ENCODE measurements at regions not wholly inside any gene's neighbourhood (a gene's known extent, or its start where the extent isn't known, plus 50 kb on each side); places are given as distances from the start of the nearest gene placed in this dataset.

DNA sequence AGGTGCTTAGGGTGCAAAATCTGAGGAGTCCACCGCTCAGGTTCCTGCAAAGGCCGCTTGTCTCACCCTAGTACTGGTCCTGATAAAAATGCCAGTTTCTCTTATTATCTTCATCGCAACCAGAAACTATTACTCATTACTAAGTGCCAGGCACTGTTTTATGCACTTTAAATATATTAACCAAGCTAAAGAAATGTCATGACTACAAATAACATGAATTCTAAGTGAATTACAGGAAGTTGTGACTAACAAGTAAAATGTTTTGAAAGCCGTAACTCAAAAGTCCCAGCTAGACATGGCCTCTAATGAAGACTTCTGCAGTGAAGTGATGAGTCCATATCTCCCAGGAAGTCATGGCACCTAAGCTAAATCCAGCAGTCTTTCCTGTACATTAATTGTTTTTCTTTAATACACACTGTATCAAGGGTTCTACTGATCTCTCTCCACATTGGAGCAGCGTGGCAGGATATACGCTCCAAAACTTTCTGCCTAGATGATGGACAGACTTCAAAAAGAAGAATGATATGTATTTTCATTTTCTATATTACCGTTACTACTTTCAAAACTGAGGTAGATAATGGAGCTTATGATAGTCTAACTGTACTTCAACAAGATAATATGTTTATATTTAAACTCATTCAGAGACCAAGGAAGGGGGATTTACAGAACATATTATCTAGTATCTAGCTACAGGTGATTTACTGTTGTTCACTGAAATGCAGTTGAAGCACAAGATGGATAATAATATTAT is 117.3 kb upstream of the ARID2 start:
- H3K4me3 Mint-ChIP-seq: no peak overlapping the region
- H3K27me3 Mint-ChIP-seq: no peaks in the 10 kb centered on the region
- intact Hi-C loops (cut with micrococcal nuclease): no loop called here
- H3K9me3 Mint-ChIP-seq: no peaks in the 10 kb centered on the region
- H3K4me1 Mint-ChIP-seq (ENCODE audit: low read depth): peaks cover 13% of the 10 kb centered on the region
- no peaks in the 10 kb centered on the region for H3K36me3 Mint-ChIP-seq (ENCODE audit: low read depth)
- no peak overlapping the region for H3K27ac Mint-ChIP-seq

DNA sequence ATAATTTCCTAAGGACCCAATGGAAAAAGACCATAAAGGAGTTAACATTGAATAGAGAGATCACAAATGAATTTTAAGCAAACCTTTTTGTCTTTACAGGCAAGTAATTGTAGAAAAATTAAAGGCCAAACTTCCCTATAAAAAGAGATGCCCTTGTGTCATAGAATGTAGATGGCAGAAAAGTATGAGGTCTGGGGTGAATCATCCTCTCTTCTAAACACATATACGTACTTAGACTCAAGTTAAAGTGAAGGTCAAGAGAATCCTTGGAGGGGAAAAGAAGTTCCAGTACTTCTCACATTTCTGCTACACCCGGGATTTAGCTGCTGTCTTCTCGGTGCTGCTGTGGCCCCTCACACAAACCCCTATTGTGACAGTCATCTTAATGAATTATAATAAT is 116.2 kb upstream of the ARID2 start:
- H3K36me3 Mint-ChIP-seq (ENCODE audit: low read depth): no peaks in the 10 kb centered on the region
- intact Hi-C loops (cut with micrococcal nuclease): no loop called here
- H3K4me1 Mint-ChIP-seq (ENCODE audit: low read depth): peaks cover 13% of the 10 kb centered on the region
- H3K27ac Mint-ChIP-seq: no peak overlapping the region
- no peaks in the 10 kb centered on the region for H3K27me3 Mint-ChIP-seq
- no peaks in the 10 kb centered on the region for H3K9me3 Mint-ChIP-seq
- no peak overlapping the region for H3K4me3 Mint-ChIP-seq

DNA sequence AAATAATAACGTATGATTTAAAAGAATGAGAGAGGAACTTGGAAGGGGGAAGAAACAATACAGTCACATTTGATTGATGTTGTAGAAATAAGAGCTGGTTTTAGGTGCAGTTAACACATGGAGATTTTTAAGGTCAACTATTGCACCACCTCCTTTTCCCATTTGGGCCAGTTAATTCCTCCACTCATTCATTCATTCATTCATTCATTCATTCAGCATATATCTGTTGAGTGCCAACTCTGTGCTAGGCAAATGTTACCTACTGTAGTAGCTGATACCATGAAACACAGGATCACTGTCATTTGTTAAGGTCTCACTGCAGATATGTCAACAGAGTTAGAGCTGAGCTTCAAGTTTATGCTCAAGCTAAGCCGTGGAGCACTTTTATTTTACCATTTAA is 115.7 kb upstream of the ARID2 start:
- intact Hi-C loops (cut with micrococcal nuclease): no loop called here
- no peaks in the 10 kb centered on the region for H3K27me3 Mint-ChIP-seq
- H3K36me3 Mint-ChIP-seq (ENCODE audit: low read depth): no peaks in the 10 kb centered on the region
- no peaks in the 10 kb centered on the region for H3K9me3 Mint-ChIP-seq
- H3K4me3 Mint-ChIP-seq: no peak overlapping the region
- H3K4me1 Mint-ChIP-seq (ENCODE audit: low read depth): peaks cover 13% of the 10 kb centered on the region
- H3K27ac Mint-ChIP-seq: no peak overlapping the region

DNA sequence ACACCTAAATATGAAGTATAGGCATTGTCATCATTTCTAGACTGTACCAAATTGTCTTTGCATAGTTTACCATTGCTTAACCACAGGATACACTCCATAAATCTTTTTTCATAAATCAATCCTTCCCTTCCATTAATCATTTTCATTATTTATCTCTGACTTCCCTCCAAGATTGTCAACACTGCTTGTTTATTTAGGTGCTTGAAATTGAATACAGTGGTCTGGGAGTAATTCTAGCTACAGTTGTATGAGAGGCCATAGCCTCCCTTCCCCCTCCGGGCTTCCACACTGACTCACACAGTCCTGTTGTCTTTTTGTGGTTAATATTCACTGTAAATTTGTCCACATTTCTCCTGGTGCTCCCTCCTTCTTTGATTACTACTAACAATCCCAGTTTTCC is 114.2 kb upstream of the ARID2 start:
- Mint-ChIP-seq H3K36me3 (ENCODE audit: low read depth) (no peaks in the 10 kb centered on the region), H3K27ac (no peak overlapping the region), H3K4me3 (no peak overlapping the region), H3K9me3 (no peaks in the 10 kb centered on the region), H3K4me1 (ENCODE audit: low read depth) (peaks cover 13% of the 10 kb centered on the region), H3K27me3 (no peaks in the 10 kb centered on the region)
- intact Hi-C loops (cut with micrococcal nuclease): no loop called here

DNA sequence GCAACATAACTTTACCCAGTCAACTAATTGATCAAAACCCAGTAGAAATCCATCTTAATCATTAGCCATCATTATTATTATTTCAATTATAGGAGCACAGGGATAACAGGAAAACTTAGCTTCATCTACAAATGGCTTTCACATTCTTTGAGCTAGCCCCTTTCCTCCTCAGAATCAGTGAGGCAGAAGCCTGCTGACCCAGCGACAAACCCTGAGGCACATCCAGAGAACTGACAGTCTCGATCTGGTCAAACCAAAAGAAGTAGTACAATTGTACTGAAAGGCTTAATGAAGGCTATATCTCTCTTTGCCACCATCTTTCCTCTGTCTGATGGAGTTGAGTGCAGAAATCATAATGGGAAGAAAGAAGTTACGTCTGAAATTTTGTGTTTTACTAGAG is 109.8 kb upstream of the ARID2 start:
- Mint-ChIP-seq H3K27me3 (no peaks in the 10 kb centered on the region), H3K36me3 (ENCODE audit: low read depth) (no peaks in the 10 kb centered on the region)
- intact Hi-C loops (cut with micrococcal nuclease): no loop called here

DNA sequence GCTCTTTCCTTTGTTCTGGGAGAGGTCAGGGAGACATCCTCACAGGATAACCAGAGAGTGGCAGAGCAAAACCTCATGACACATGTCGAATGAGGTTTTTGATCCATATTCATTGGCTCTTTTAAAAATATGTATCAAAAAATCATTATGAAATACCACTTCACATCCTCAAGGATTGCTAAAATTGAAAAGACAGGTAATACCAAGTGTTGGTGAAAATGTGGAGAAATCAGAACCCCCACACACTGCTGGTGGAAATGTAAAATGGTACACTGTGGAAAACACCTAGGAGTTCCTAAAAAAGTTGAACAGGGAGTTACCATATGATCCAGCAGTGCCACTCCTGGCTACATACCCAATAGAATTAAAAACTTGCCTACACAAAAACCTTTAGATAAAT is 107.8 kb upstream of the ARID2 start:
- H3K9me3 Mint-ChIP-seq: no peaks in the 10 kb centered on the region
- H3K27me3 Mint-ChIP-seq: no peaks in the 10 kb centered on the region
- intact Hi-C loops (cut with micrococcal nuclease): no loop called here
- H3K4me1 Mint-ChIP-seq (ENCODE audit: low read depth): peaks cover 25% of the 10 kb centered on the region
- no peak overlapping the region for H3K4me3 Mint-ChIP-seq
- no peak overlapping the region for H3K27ac Mint-ChIP-seq
- no peaks in the 10 kb centered on the region for H3K36me3 Mint-ChIP-seq (ENCODE audit: low read depth)

More for the DNA sequence above, 109.8 kb upstream of the ARID2 start:
- H3K9me3 Mint-ChIP-seq: no peaks in the 10 kb centered on the region
- no peak overlapping the region for H3K4me3 Mint-ChIP-seq
- no peak overlapping the region for H3K27ac Mint-ChIP-seq
- peaks cover 29% of the 10 kb centered on the region for H3K4me1 Mint-ChIP-seq (ENCODE audit: low read depth)

DNA sequence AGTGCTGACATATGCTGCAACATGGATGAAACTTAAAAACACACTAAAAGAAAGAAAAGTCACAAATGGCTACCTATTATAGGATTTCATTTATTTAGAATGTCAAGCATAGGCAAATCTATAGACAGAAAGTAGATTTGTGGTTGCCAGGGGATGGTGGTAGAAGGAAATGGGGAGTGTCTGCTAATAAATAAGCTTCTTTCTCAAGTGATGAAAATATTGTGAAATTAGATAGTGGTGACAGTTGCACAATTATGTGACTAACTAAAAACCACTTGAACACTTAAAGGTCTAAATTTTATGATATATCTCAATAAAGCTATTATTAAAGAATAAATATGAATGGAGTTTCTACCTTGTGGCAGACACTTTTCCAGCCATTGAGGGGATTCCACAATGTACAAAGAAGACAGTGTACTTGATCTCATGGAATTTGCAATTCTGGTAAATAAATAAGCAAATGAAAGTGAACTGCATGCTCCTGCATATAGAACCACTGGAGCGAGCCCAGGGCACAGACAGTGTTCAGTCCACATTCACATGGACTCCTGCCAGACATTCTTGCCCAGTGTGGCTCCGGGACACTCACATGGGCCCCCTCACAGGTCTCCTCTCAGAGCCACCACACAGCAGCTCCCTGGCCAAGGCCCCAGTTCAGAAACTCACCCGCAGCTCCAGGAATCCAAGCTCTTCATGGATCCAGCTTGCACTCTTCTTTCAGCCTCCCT is 107.1 kb upstream of the ARID2 start:
- no peak overlapping the region for H3K27ac Mint-ChIP-seq
- H3K4me3 Mint-ChIP-seq: no peak overlapping the region
- H3K9me3 Mint-ChIP-seq: no peaks in the 10 kb centered on the region
- intact Hi-C loops (cut with micrococcal nuclease): no loop called here
- no peaks in the 10 kb centered on the region for H3K27me3 Mint-ChIP-seq
- H3K36me3 Mint-ChIP-seq (ENCODE audit: low read depth): no peaks in the 10 kb centered on the region
- H3K4me1 Mint-ChIP-seq (ENCODE audit: low read depth): peaks cover 30% of the 10 kb centered on the region

DNA sequence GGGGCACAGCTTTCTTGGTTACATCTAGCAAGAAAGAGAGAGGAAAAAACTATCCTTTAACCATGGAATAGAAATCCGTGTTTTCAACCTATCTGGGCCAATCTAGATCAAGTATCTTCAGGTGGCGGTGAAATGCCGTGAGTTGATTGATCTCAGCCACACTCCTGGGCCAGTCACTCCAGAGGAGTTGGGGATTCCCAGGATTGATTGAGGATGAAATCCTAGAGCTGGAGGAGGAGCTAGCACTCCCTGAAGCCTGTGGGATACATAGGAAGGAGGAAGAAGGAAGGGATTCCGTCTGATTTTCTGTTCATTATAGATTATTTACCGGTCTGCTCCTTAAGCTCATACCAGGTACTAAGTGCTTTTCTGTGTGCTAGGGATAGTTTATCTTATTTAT is 106.3 kb upstream of the ARID2 start:
- H3K36me3 Mint-ChIP-seq (ENCODE audit: low read depth): no peaks in the 10 kb centered on the region
- H3K27me3 Mint-ChIP-seq: no peaks in the 10 kb centered on the region
- H3K9me3 Mint-ChIP-seq: no peaks in the 10 kb centered on the region
- H3K4me3 Mint-ChIP-seq: no peak overlapping the region
- intact Hi-C loops (cut with micrococcal nuclease): no loop called here
- H3K27ac Mint-ChIP-seq: no peak overlapping the region
- H3K4me1 Mint-ChIP-seq (ENCODE audit: low read depth): peaks cover 30% of the 10 kb centered on the region

DNA sequence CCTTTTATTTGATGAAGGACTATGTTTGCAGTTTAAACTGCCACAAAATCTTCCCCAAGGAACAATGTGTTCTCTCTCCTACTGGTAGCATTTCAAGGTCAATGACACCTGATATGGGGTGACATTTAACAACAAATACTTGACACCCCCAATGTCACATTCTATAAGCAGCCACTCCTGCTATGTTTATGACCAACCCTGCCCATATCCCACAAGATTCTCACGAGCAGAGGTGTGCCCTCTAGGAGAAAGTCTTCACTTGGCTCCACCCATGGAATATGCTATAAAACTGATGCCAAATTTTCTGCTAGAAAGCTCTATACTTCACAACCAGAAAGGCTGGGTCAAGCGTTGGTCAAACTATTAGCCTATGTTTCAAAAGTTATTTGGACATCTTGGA is 105.6 kb upstream of the ARID2 start:
- Mint-ChIP-seq H3K27me3 (no peaks in the 10 kb centered on the region), H3K36me3 (ENCODE audit: low read depth) (no peaks in the 10 kb centered on the region), H3K27ac (no peak overlapping the region)

DNA sequence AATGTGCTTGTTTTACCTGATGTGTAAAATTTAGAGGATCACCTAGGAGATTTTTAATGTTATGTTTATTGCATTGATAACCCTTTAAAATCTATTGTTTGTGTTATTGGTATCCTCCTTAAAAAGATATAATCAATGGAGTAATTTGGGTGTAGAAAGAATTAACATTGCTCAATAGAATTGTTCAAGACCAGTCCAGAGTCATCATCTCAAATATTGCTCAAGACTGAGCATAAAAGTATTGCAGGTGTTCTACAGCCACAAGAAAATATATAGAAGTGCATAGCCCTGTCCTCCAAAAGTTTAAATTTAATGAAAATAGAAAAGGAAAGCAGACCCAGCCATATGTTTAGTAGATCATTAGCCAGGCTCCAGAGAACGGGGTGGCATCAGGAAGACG is 102.5 kb upstream of the ARID2 start:
- Mint-ChIP-seq H3K36me3 (ENCODE audit: low read depth) (no peaks in the 10 kb centered on the region), H3K9me3 (no peaks in the 10 kb centered on the region), H3K4me3 (no peak overlapping the region), H3K27ac (no peak overlapping the region), H3K4me1 (ENCODE audit: low read depth) (peaks cover 21% of the 10 kb centered on the region), H3K27me3 (no peaks in the 10 kb centered on the region)
- intact Hi-C loops (cut with micrococcal nuclease): no loop called here

More for the DNA sequence above, 105.6 kb upstream of the ARID2 start:
- no peak overlapping the region for H3K4me3 Mint-ChIP-seq
- peaks cover 30% of the 10 kb centered on the region for H3K4me1 Mint-ChIP-seq (ENCODE audit: low read depth)
- intact Hi-C loops (cut with micrococcal nuclease): no loop called here
- no peaks in the 10 kb centered on the region for H3K9me3 Mint-ChIP-seq

DNA sequence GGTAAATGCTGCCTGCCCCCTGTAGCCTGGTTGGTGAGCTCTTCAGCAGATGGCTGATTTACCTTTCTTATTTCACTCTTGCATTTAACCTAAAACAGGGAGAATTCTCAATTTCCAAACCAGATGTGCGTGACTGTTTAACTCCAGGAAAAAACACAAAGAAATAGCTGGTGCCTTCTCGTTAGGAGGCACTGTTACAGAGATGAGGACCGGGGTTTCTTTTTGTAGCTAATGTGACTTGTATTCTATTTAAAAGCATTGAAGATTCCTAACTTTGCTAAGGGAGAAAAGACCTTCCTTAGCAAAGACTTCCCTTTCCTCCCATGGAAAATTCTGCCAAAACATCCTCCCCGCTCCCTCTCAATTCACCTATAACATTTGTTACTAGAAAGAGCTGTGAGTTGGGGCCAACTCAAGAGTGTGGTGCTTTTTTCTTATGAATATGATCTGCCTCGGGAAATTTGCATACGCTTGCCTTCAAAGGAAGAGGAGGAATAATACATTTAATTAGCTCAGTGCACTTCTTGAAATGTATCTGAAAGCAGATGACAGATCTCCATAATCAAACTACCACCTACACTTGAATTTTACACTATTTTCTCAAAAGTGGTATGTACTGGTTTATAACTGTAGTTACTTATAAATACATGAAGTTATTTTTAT is 102.0 kb upstream of the ARID2 start:
- Mint-ChIP-seq H3K4me3 (no peak overlapping the region), H3K36me3 (ENCODE audit: low read depth) (no peaks in the 10 kb centered on the region), H3K27me3 (no peaks in the 10 kb centered on the region), H3K9me3 (no peaks in the 10 kb centered on the region), H3K27ac (no peak overlapping the region), H3K4me1 (ENCODE audit: low read depth) (peaks cover 16% of the 10 kb centered on the region)
- intact Hi-C loops (cut with micrococcal nuclease): no loop called here

DNA sequence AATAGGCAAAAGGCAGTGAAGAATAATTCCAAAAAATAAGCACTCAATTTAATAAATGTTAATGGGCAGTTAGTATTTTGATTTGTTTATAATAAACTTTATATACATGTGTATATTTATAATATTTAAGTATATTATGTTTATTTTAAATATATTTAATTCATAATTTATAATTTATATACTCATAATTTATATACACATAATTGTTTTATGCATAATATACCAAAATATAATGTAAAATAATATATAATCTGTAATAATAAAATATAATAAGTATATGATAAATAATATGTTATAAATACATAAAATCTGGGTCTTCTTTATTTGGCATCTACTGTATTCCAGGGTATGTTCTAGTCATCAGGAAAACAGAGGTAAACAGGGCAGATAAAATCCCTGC is 100.2 kb upstream of the ARID2 start:
- intact Hi-C loops (cut with micrococcal nuclease): no loop called here
- H3K4me3 Mint-ChIP-seq: no peak overlapping the region

DNA sequence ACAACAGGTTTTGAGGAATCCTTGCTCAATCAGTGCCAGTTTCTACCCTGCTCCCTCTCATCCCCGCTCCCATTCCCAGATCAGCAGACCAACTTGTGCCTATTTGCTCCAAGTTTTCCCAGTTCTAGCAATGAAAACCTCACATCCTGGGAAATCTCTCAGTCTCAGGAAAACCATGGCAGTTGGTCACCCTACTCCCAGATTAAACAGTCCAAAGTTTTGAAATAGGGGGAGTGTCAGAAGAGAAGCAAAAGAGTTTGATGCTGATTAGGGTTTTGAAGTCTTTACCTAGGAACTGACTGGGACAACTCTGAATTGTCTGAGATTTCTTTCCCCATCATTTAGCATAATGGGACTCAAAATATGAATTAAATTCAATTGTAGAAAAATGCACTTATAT is 95.8 kb upstream of the ARID2 start:
- H3K4me1 Mint-ChIP-seq (ENCODE audit: low read depth): peaks cover 16% of the 10 kb centered on the region
- no peaks in the 10 kb centered on the region for H3K27me3 Mint-ChIP-seq
- no peaks in the 10 kb centered on the region for H3K36me3 Mint-ChIP-seq (ENCODE audit: low read depth)
- no peaks in the 10 kb centered on the region for H3K9me3 Mint-ChIP-seq
- intact Hi-C loops (cut with micrococcal nuclease): no loop called here
- H3K4me3 Mint-ChIP-seq: no peak overlapping the region
- H3K27ac Mint-ChIP-seq: no peak overlapping the region

More for the DNA sequence above, 100.2 kb upstream of the ARID2 start:
- Mint-ChIP-seq H3K9me3 (no peaks in the 10 kb centered on the region), H3K27ac (no peak overlapping the region), H3K4me1 (ENCODE audit: low read depth) (peaks cover 7% of the 10 kb centered on the region), H3K36me3 (ENCODE audit: low read depth) (no peaks in the 10 kb centered on the region), H3K27me3 (no peaks in the 10 kb centered on the region)

DNA sequence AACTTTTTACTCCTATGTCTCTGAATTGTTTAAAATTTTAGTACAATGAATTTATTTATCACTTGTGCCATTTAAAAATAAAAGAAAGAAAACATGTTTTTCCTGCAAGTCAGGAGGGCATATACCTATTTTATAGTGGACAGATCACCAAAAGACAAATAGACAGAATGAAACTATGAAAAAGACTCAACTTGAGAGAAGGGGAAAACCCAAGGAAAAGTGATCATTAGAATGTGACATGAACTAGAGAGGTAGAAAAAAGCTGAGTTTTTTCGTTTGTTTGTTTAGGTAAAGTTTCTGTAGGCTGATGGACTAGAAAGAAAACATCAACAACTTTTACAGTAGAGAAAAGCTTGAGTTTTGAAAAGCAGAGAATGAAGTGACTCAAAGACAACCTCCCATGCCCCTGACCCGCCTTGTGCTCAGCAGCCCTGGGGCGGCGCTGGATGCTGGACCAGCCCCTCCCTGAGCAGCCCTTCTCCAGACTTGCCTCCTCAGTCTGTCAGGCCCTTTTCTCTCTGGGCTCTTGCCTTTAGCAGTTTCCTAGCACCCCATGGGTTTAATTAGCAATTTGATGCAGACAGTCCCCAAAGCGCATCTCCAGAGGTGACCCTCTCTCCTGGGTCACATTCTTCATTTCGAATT is 95.1 kb upstream of the ARID2 start:
- H3K36me3 Mint-ChIP-seq (ENCODE audit: low read depth): no peaks in the 10 kb centered on the region
- H3K9me3 Mint-ChIP-seq: no peaks in the 10 kb centered on the region
- H3K4me3 Mint-ChIP-seq: no peak overlapping the region
- intact Hi-C loops (cut with micrococcal nuclease): no loop called here
- H3K4me1 Mint-ChIP-seq (ENCODE audit: low read depth): peaks cover 16% of the 10 kb centered on the region
- no peak overlapping the region for H3K27ac Mint-ChIP-seq
- no peaks in the 10 kb centered on the region for H3K27me3 Mint-ChIP-seq
